AG09319 (cell line): ENCODE measurements at regions not wholly inside any gene's neighbourhood (a gene's known extent, or its start where the extent isn't known, plus 50 kb on each side); places are given as distances from the start of the nearest gene placed in this dataset.
A peak's percentile ranks its signal among the peaks of the same experiment; 100 is the strongest.

Experiments
- DNase-seq: peaks from one replicate; pipeline ENCODE4 v3.0.0-alpha.2; 2010; ENCODE audit warnings: low read depth; ENCODE audit errors: extremely low read depth
- TF ChIP-seq, protein P1 (sequence below): IDR thresholded peaks from 2 replicates; pipeline ENCODE4 v1.5.1; 2011; ENCODE audit warnings: low read depth, mild to moderate bottlenecking, inconsistent platforms, low read length, moderate library complexity

DNA sequence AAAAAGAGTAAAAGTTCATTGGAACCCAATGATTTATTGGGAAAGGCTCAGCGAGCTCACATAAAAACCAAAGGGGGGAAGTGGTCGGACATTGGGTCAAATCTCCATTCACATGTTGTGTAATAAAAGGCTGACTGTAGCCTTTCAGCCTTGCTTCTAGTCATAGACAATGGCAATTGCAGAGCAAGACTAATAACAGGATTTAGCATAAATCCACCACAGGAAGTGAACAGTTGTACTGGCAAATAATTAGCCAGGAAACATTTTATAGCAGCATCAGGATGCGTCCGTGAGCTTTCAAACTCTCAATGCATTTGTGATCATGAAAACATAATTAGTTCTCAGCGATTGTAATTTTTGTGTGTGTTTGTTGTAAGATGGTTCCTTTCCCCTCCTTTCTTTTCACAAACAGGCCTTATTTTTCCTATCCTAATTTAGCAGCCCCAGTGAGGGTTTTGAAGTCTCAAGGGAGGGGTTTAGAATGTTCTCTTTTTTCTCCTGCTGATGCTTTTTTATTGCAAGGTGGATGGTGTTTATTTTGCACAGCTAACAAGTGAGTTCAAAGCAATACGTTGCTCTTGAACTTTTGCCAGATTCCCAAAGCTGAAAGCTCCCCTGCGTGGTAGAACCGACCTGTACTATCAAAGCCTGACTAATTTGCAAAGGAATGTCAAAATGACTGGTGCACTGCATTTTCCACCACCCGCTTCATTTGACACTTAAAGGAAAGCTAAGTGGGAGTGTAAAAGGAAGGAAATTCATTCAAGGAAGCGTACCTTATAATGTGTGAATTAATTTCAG is 105.6 kb downstream of the SPRY2 start:
- no peak for DNase-seq
- TF ChIP-seq, protein P1, sequence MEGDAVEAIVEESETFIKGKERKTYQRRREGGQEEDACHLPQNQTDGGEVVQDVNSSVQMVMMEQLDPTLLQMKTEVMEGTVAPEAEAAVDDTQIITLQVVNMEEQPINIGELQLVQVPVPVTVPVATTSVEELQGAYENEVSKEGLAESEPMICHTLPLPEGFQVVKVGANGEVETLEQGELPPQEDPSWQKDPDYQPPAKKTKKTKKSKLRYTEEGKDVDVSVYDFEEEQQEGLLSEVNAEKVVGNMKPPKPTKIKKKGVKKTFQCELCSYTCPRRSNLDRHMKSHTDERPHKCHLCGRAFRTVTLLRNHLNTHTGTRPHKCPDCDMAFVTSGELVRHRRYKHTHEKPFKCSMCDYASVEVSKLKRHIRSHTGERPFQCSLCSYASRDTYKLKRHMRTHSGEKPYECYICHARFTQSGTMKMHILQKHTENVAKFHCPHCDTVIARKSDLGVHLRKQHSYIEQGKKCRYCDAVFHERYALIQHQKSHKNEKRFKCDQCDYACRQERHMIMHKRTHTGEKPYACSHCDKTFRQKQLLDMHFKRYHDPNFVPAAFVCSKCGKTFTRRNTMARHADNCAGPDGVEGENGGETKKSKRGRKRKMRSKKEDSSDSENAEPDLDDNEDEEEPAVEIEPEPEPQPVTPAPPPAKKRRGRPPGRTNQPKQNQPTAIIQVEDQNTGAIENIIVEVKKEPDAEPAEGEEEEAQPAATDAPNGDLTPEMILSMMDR, result no peak

DNA sequence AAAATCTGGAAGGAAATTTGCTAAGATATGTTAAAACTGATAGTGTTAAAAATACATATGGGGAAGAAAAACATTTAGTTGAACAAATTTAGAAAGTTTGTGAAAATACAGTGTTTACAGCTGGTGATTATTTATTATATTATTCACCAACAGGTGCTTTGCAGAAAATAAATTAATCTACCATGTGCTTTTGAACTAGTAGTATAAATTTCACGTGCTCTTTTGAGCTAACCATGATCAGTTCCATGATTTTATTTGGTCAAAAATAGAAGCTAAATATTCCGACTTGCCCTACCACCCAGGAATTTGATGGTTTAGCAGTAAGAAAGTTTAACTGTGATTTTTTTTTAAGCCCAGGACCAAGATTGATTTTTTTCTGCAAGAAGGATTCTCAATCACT is 113.3 kb downstream of the SPRY2 start:
- no peak for DNase-seq
- TF ChIP-seq, protein P1, result no peak

DNA sequence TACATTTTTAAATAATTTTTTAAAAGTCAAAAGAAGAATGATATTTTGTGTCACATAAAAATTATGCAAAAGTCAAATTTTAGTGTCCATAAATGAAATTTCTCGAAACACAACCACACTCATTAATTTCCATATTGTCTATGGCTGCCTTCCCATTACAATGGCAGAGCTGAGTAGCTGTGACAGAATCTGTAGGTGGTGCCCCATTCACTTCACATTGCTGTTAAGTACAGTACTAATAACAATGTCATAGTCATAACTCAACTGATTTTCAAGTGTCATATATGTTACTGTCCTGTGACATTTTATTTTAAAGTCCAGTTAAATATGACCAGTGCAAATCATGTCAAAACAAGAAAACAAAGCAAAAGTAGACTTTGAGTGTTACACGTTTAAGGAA is 114.3 kb downstream of the SPRY2 start:
- TF ChIP-seq, protein P1, result no peak
- no peak for DNase-seq

DNA sequence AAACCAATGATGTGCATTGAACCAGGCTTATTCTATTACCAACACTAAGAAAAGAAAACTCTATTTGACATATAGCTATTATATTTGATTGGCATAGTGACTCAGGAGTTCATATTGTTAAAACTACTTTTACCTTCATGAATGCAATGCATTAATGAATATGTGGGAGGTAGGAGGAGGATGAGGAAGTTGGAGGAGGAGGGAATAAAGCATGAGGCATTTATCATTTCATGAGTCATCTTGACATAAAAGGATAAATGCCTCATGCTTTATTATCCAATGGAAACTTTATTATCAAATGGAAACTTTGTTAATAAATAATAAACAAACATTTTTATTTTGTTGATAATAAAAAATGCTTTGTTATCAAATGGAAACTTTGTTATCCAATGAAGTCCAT is 116.5 kb downstream of the SPRY2 start:
- TF ChIP-seq, protein P1, result no peak
- no peak for DNase-seq

DNA sequence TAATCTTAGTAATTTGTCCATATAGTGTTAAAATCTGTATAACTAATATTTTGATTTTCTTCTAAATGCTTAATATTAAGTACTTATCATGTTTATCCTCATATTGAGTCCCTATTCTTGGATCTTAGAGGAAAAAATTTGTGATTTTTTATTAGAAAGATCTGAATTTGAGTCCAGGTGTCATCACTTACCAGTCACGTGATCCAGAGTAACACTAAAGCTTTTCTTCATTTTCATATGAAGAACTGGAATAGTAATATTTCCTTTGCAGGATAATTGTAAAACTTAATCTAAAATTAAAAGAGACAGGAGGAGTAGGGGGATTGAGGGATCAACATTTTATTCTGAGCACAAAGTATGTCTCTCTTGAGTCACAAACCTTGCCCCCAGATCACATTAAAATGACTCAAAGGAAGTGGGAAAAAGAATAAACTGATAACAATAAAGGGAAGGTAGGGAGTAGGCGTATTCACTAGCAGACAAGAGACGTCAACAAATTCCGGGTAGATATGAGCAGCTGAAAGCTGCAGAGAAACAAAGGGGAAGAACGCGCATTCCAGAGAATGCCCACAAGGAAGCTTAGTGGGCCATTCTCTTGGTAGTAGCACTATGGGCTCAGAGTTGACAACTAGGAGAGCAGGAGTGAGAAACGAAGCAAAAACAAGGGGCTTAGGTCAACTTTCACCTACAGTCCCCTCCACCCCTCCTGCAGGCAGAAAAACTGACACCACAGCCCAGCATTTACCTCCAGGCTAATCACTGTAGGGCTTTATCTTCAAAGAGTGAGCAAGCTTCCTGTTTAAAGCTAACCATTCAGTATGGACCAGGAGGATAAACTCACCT is 123.1 kb downstream of the SPRY2 start:
- no peak for DNase-seq
- TF ChIP-seq, protein P1, result no peak

DNA sequence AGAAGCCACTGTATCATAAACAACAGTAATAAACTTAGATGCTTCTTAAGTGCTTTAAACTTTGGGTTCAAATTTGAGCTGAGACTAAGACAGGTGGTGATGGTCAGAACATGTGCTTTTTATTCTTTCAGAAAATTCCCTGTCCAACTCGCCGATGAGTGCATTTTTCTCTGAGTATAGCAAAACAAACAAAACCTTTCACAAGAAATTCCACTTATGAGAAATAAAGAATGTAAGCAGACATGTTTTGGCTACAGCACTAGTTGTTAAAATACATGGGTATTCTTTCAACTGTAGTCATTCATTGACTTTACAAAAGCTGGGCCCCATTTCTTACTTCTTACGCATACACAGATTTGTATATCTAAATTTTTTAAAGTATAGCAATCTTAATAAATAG is 125.6 kb downstream of the SPRY2 start:
- TF ChIP-seq, protein P1, result no peak
- peak; percentile 35 for DNase-seq

DNA sequence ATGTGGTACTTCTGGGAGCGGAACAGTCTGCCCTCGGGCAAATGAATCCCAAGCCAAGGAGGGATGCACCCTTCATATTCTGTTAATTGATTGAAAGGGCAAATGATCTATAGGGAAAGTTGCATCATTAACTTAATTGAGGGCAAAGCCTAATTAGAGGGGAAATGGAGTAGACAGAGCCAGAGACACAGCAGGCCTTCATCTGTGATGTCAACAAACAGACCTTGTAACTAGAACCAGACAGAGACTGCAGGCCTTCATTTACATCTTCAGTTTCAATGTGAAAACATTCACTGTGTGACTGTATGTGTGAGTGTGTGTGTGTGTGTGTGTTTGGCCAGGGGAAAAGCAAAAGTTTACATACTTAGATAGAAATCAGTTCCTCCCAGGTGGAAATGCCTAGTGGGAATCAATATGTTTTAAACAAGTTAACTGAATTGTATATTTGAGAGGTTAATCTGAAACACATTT is 126.4 kb downstream of the SPRY2 start:
- peak; percentile 89 for DNase-seq
- TF ChIP-seq, protein P1, result no peak
